WTC11 (cell line): ENCODE measurements at regions not wholly inside any gene's neighbourhood (a gene's known extent, or its start where the extent isn't known, plus 50 kb on each side); places are given as distances from the start of the nearest gene placed in this dataset.

Experiments used
- ATAC-seq: fragments of 200-7000 bp; cut with Tn5 transposase; 2 replicates; pipeline ENCODE4 v1.10.0; 2021; ENCODE audit warnings: mild to moderate bottlenecking, moderate library complexity
- CTCF ChIA-PET: fragments of 300-600 bp; sonication (Branson Sonifier 250); formaldehyde crosslinking; loops from one replicate; lab custom pipeline; 2021; ENCODE audit warnings: antibody characterized with exemption; lab: Charles Lee
- POLR2A ChIA-PET: fragments of 350-600 bp; sonication (Branson Sonifier 250); formaldehyde crosslinking; loops from one replicate; lab custom pipeline; 2021; ENCODE audit warnings: antibody characterized with exemption; lab: Charles Lee
- DNase-seq: peaks from one replicate; pipeline ENCODE4 v3.0.0; 2021; ENCODE audit warnings: low spot score
- H3K27ac Mint-ChIP-seq: 2 replicates; pipeline ENCODE4 v1.8.0; 2021; ENCODE audit warnings: mixed read lengths
- H3K27me3 Mint-ChIP-seq: 2 replicates; pipeline ENCODE4 v1.8.0; 2021; ENCODE audit warnings: low read depth, mild to moderate bottlenecking, moderate library complexity, mixed read lengths
- H3K36me3 Mint-ChIP-seq: 2 replicates; pipeline ENCODE4 v1.8.0; 2021; ENCODE audit warnings: mixed read lengths
- H3K4me1 Mint-ChIP-seq: 2 replicates; pipeline ENCODE4 v1.8.0; 2022; ENCODE audit warnings: mixed read lengths
- H3K4me3 Mint-ChIP-seq: 2 replicates; pipeline ENCODE4 v1.8.0; 2021; ENCODE audit warnings: mild to moderate bottlenecking, moderate library complexity, mixed read lengths
- H3K9me3 Mint-ChIP-seq: 2 replicates; pipeline ENCODE4 v1.8.0; 2021; ENCODE audit warnings: mixed read lengths
- AFF4 ChIP-seq: sonication (generic); formaldehyde crosslinking; IDR thresholded peaks from 2 replicates; pipeline ENCODE4 v1.8.1; 2023; ENCODE audit warnings: mild to moderate bottlenecking, missing genetic modification reagents, borderline replicate concordance
- AR ChIP-seq: fragments of 250-450 bp; sonication (Bioruptor Pico); IDR thresholded peaks from 2 replicates; pipeline ENCODE4 v1.9.0; 2021; ENCODE audit warnings: mild to moderate bottlenecking
- CDX4 ChIP-seq: fragments of 250-450 bp; sonication (Bioruptor Pico); IDR thresholded peaks from 2 replicates; pipeline ENCODE4 v1.9.0; 2021; ENCODE audit warnings: moderate library complexity, mild to moderate bottlenecking, inconsistent platforms, borderline replicate concordance
- CREB1 ChIP-seq: sonication (generic); formaldehyde crosslinking; IDR thresholded peaks from 2 replicates; pipeline ENCODE4 v1.8.0; 2023; ENCODE audit warnings: mild to moderate bottlenecking, missing genetic modification reagents
- CREM ChIP-seq: sonication (generic); formaldehyde crosslinking; IDR thresholded peaks from 2 replicates; pipeline ENCODE4 v1.8.1; 2022; ENCODE audit warnings: mild to moderate bottlenecking, missing genetic modification reagents, moderate library complexity
- E2F4 ChIP-seq: sonication (generic); formaldehyde crosslinking; IDR thresholded peaks from 2 replicates; pipeline ENCODE4 v1.8.1; 2022; ENCODE audit warnings: low read depth, mild to moderate bottlenecking, moderate library complexity, missing genetic modification reagents, borderline replicate concordance
- EMX1 ChIP-seq: fragments of 250-450 bp; sonication (Bioruptor Pico); IDR thresholded peaks from 2 replicates; pipeline ENCODE4 v1.8.0; 2021; ENCODE audit warnings: mild to moderate bottlenecking
- ESRRA ChIP-seq: sonication (generic); formaldehyde crosslinking; IDR thresholded peaks from 2 replicates; pipeline ENCODE4 v1.8.1; 2022; ENCODE audit warnings: mild to moderate bottlenecking, missing genetic modification reagents, borderline replicate concordance
- IRF2 ChIP-seq: sonication (generic); formaldehyde crosslinking; IDR thresholded peaks from 2 replicates; pipeline ENCODE4 v1.8.0; 2022; ENCODE audit warnings: low read depth, missing genetic modification reagents, borderline replicate concordance
- NFYB ChIP-seq: sonication (generic); formaldehyde crosslinking; conservative IDR thresholded peaks from 2 replicates; pipeline ENCODE4 v1.8.0; 2022; ENCODE audit warnings: low read depth, missing genetic modification reagents
- OVOL2 ChIP-seq: fragments of 250-450 bp; sonication (Bioruptor Pico); IDR thresholded peaks from 2 replicates; pipeline ENCODE4 v1.9.0; 2021; ENCODE audit warnings: mild to moderate bottlenecking, borderline replicate concordance
- PREB ChIP-seq: sonication (generic); formaldehyde crosslinking; IDR thresholded peaks from 2 replicates; pipeline ENCODE4 v1.8.1; 2022; ENCODE audit warnings: mild to moderate bottlenecking, missing genetic modification reagents, moderate library complexity, borderline replicate concordance
- RORB ChIP-seq: fragments of 250-450 bp; sonication (Bioruptor Pico); IDR thresholded peaks from 2 replicates; pipeline ENCODE4 v1.9.0; 2021; ENCODE audit warnings: mild to moderate bottlenecking
- TCF7 ChIP-seq: sonication (generic); formaldehyde crosslinking; IDR thresholded peaks from 2 replicates; pipeline ENCODE4 v1.8.0; 2022; ENCODE audit warnings: mild to moderate bottlenecking, low read depth, missing genetic modification reagents, moderate library complexity
- TEAD4 ChIP-seq: sonication (generic); formaldehyde crosslinking; IDR thresholded peaks from 2 replicates; pipeline ENCODE4 v1.8.0; 2022; ENCODE audit warnings: mild to moderate bottlenecking, missing genetic modification reagents
- ZBTB21 ChIP-seq: sonication (generic); formaldehyde crosslinking; IDR thresholded peaks from 2 replicates; pipeline ENCODE4 v1.8.1; 2023; ENCODE audit warnings: mild to moderate bottlenecking, missing genetic modification reagents, borderline replicate concordance
- ZNF512 ChIP-seq: sonication (generic); formaldehyde crosslinking; IDR thresholded peaks from 2 replicates; pipeline ENCODE4 v1.8.1; 2022; ENCODE audit warnings: missing genetic modification reagents, borderline replicate concordance
- ZNF532 ChIP-seq: fragments of 250-450 bp; sonication (Bioruptor Pico); IDR thresholded peaks from 2 replicates; pipeline ENCODE4 v1.9.0; 2021; ENCODE audit warnings: mild to moderate bottlenecking, borderline replicate concordance
- ZNF671 ChIP-seq: fragments of 250-450 bp; sonication (Bioruptor Pico); IDR thresholded peaks from 2 replicates; pipeline ENCODE4 v1.8.0; 2021; ENCODE audit warnings: mild to moderate bottlenecking

- TF ChIP-seq ZNF532 (CRISPR knock-in tag) (no peak), CDX4 (no peak)
- TF ChIP-seq, all 79 proteins: peak for 0
These were observed 591.4 kb upstream of the GNPDA2 start (continued) for GRCh38 chr4:45317739-45318138.

GRCh38 chr4:45317276-45317675 is 590.9 kb upstream of the GNPDA2 start:
- no peak overlapping the region for H3K4me3 Mint-ChIP-seq
- POLR2A ChIA-PET = no interaction called here
- H3K4me1 Mint-ChIP-seq = no peaks in the 10 kb centered on the region
- ATAC-seq = no peak
- CTCF ChIA-PET = no interaction called here
- H3K36me3 Mint-ChIP-seq = no peaks in the 10 kb centered on the region
- H3K9me3 Mint-ChIP-seq = peaks cover 11% of the 10 kb centered on the region
- no peak for DNase-seq
- TF ChIP-seq TEAD4 (no peak), IRF2 (CRISPR knock-in tag) (no peak), AFF4 (CRISPR knock-in tag) (no peak), ZNF512 (CRISPR knock-in tag) (no peak), EMX1 (no peak), ZNF671 (CRISPR knock-in tag) (no peak), ESRRA (no peak)
- H3K27me3 Mint-ChIP-seq = no peaks in the 10 kb centered on the region
- H3K27ac Mint-ChIP-seq = no peak overlapping the region

- CTCF ChIA-PET = no interaction called here
- no peaks in the 10 kb centered on the region for H3K4me1 Mint-ChIP-seq
- no peak overlapping the region for H3K4me3 Mint-ChIP-seq
- TF ChIP-seq ZBTB21 (no peak), AR (no peak), OVOL2 (CRISPR knock-in tag) (no peak), NFYB (CRISPR knock-in tag) (no peak), PREB (CRISPR knock-in tag) (no peak), RORB (CRISPR knock-in tag) (no peak), CREM (CRISPR knock-in tag) (no peak), TCF7 (no peak), CREB1 (CRISPR knock-in tag) (no peak), E2F4 (no peak)
These were observed 589.9 kb upstream of the GNPDA2 start for GRCh38 chr4:45316257-45316656.

More at GRCh38 chr4:45316257-45316656, 589.9 kb upstream of the GNPDA2 start:
- H3K27me3 Mint-ChIP-seq = no peaks in the 10 kb centered on the region
- H3K27ac Mint-ChIP-seq = no peak overlapping the region
- no peaks in the 10 kb centered on the region for H3K36me3 Mint-ChIP-seq
- ATAC-seq = no peak
- POLR2A ChIA-PET = no interaction called here
- no peak for DNase-seq
- peaks cover 17% of the 10 kb centered on the region for H3K9me3 Mint-ChIP-seq
